BLaER1 treated with 17β-estradiol and CSF1 and Interleukin-3, amounts not matched to agents 10 nM and 100 nM (cell line): ENCODE measurements at regions not wholly inside any gene's neighbourhood (a gene's known extent, or its start where the extent isn't known, plus 50 kb on each side); places are given as distances from the start of the nearest gene placed in this dataset.

Source experiments
- H3K27ac ChIP-seq, 11 experiments: shearing (Covaris generic); formaldehyde crosslinking; 2 replicates each; pipeline ENCODE4 v1.8.1; 2022
- H3K27me3 ChIP-seq, 11 experiments: shearing (Covaris generic); formaldehyde crosslinking; 2 replicates each; pipeline ENCODE4 v1.8.1; 2022
- H3K36me3 ChIP-seq, 11 experiments: shearing (Covaris generic); formaldehyde crosslinking; 2 replicates each; pipeline ENCODE4 v1.8.1; 2022
- H3K4me1 ChIP-seq, 10 experiments: shearing (Covaris generic); formaldehyde crosslinking; 2 replicates each; pipeline ENCODE4 v1.8.1; 2022
- H3K4me2 ChIP-seq, 11 experiments: shearing (Covaris generic); formaldehyde crosslinking; 2 replicates each; pipeline ENCODE4 v1.8.1; 2022
- H3K4me3 ChIP-seq, 10 experiments: shearing (Covaris generic); formaldehyde crosslinking; 2 replicates each; pipeline ENCODE4 v1.8.1; 2022
- H3K9ac ChIP-seq, 11 experiments: shearing (Covaris generic); formaldehyde crosslinking; 2 replicates each; pipeline ENCODE4 v1.8.1; 2022
- H3K9me3 ChIP-seq, 11 experiments: shearing (Covaris generic); formaldehyde crosslinking; replicated peaks in 1 of 11; 2 replicates each; pipeline ENCODE4 v1.8.1; 2022
- H4K20me1 ChIP-seq, 11 experiments: shearing (Covaris generic); formaldehyde crosslinking; 2 replicates each; pipeline ENCODE4 v1.8.1; 2022
- Cebpa-rat ChIP-seq, 11 experiments: shearing (Covaris generic); IDR thresholded peaks; 2 replicates each; pipeline ENCODE4 v1.8.1; 2022

DNA sequence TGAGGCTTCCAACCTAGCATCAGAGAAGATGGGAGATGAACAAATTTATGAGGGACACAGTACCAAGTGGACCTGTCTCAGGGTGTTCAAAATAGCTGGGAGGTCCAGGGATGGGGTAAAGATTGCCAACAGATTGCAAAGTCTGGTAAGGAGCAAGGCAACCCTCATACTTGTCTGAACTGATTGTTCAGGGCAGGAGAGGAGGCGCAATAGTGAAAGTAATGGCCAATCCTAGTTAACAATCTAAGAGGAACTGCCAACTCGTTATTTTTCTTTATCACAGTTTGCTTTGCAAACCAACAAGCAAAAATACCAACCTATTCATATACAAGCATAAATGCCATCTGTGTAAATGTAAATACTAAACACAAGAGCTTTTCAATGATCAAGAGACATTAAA lies 78.4 kb upstream of the S1PR1 start:
- no peaks in the 10 kb centered on the region for H3K36me3 ChIP-seq
- H3K4me1 ChIP-seq: no peaks in the 10 kb centered on the region; a peak in 1 of 20 replicates
- no peak overlapping the region for H3K9ac ChIP-seq
- H3K27ac ChIP-seq: no peak overlapping the region
- H3K9me3 ChIP-seq: peaks cover 0 to 7% (median 0%) of the 10 kb centered on the region in 11 experiments; a peak in 1 of 22 replicates
- H3K27me3 ChIP-seq: no peaks in the 10 kb centered on the region
- no peak overlapping the region for H3K4me3 ChIP-seq
- H4K20me1 ChIP-seq: no peaks in the 10 kb centered on the region
- no peak overlapping the region for H3K4me2 ChIP-seq
- TF ChIP-seq Cebpa-rat (IDR thresholded peaks at IDR 0.05): no peak

DNA sequence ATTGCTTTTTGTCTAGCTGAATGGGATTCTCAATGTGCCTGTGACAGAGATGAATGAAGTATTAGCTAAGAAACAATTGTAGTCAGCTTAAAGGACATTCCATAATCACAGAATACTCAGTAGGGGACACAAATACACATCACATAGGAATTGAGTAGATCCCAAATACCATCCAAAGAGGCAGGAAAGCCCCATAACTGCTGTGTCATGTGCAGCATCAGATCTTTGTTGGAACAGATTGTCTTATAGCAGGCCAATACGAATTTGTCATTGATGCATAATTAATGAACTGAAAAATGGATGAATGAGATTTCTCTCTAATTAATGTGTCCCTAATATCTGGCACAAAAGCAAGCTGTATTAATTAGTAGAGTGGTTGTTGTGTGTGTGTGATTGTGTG lies 82.3 kb upstream of the S1PR1 start:
- 0 out of 20 replicates have a peak, but pooled peaks cover 0 to 5% (median 0%) of the 10 kb centered on the region in 10 experiments for H3K4me1 ChIP-seq
- H3K9me3 ChIP-seq: no peaks in the 10 kb centered on the region
- H3K36me3 ChIP-seq: no peaks in the 10 kb centered on the region
- H3K27me3 ChIP-seq: no peaks in the 10 kb centered on the region
- H3K9ac ChIP-seq: no peak overlapping the region
- no peak overlapping the region for H3K4me2 ChIP-seq
- no peak for TF ChIP-seq Cebpa-rat (IDR thresholded peaks at IDR 0.05)
- H3K4me3 ChIP-seq: no peak overlapping the region
- no peaks in the 10 kb centered on the region for H4K20me1 ChIP-seq
- H3K27ac ChIP-seq: no peak overlapping the region

DNA sequence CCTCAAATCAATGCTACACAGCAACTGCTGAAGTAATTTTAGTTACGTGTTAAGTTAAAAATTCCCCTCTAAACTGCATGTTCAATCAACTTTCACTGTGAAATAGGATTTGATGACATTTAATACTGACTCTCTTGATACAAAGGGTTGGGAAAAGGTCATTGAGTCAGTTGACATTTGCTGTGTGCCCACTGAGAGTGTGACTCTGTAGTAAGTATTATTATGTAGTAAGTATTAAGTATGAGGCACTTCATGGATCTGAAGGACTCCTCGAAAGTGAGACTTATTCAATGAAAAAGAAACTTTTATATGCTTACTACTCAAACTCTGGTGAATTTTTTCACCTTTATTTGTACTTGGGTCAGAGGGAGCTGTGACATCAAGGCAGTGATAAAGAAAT lies 83.1 kb upstream of the S1PR1 start:
- H3K36me3 ChIP-seq: no peaks in the 10 kb centered on the region
- no peak overlapping the region for H3K4me3 ChIP-seq
- TF ChIP-seq Cebpa-rat (IDR thresholded peaks at IDR 0.05): no peak
- H3K27me3 ChIP-seq: no peaks in the 10 kb centered on the region
- no peak overlapping the region for H3K4me2 ChIP-seq
- no peaks in the 10 kb centered on the region for H3K9me3 ChIP-seq
- no peak overlapping the region for H3K27ac ChIP-seq
- no peak overlapping the region for H3K9ac ChIP-seq
- H4K20me1 ChIP-seq: no peaks in the 10 kb centered on the region
- H3K4me1 ChIP-seq: 0 out of 20 replicates have a peak, but pooled peaks cover 0 to 5% (median 0%) of the 10 kb centered on the region in 10 experiments

DNA sequence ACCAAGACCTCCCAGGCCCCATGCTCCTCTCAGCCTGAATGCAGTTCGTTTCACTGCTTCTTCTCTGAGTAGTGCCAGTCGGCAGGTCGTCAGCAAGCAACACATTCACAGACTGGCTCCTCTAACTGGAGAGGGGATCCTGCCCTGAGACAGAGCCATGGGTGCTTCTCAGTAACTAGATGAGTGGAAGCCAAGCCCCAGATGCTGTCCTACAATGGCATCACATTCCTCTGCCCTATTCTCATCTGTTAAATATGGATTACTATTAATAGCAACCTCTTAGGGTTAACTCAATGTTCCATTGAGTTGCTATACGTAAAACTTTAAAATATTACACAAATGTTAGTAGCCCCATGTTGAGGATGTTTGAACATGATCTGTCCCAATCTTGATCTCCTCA lies 84.2 kb upstream of the S1PR1 start:
- Histone ChIP-seq H3K36me3 (no peaks in the 10 kb centered on the region), H4K20me1 (no peaks in the 10 kb centered on the region), H3K4me1 (0 out of 20 replicates have a peak, but pooled peaks cover 0 to 5% (median 0%) of the 10 kb centered on the region in 10 experiments), H3K4me2 (no peak overlapping the region), H3K4me3 (no peak overlapping the region), H3K9me3 (no peaks in the 10 kb centered on the region), H3K27ac (no peak overlapping the region), H3K9ac (no peak overlapping the region), H3K27me3 (no peaks in the 10 kb centered on the region)
- TF ChIP-seq Cebpa-rat (IDR thresholded peaks at IDR 0.05): no peak

DNA sequence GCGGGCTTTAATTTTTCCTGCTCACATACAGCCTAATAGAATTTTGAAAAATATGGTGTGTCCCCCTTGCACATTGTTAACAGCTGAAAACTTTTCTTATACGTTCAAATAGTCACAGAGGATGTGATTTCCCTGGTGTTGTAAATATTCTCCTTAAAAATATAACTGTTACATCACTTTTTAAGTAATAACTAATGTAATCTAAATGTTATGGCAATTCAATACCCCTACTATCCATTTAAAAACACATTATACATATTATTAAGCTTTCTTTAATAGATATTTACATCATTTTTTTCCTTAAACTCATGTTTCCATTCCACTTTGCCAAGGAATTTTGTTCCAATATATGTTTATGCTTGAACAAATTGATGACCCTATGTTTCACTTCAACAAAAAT lies 85.5 kb upstream of the S1PR1 start:
- Histone ChIP-seq H3K9me3 (no peaks in the 10 kb centered on the region), H4K20me1 (no peaks in the 10 kb centered on the region), H3K36me3 (no peaks in the 10 kb centered on the region), H3K4me3 (no peak overlapping the region), H3K4me2 (no peak overlapping the region), H3K4me1 (0 out of 20 replicates have a peak, but pooled peaks cover 0 to 5% (median 0%) of the 10 kb centered on the region in 10 experiments), H3K27me3 (no peaks in the 10 kb centered on the region), H3K27ac (no peak overlapping the region), H3K9ac (no peak overlapping the region)
- TF ChIP-seq Cebpa-rat (IDR thresholded peaks at IDR 0.05): no peak

DNA sequence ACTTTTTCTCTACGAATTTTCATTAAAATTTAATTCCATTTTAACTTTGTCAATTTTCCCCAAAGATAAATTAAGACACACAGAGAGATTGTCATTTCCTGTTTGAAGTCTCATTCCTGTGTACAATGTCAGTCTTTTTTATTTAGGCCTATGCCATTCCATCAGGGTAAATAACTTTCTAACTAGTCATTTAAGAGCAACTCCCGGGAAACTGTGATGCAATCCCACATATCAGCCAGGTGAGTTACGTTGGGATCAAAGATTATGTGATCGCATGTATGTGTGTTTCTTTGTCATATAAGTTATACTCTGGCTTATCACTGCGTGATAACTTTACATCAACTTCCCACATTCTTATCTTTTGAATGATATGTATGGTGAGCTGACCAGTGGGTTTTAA lies 86.1 kb upstream of the S1PR1 start:
- Histone ChIP-seq H3K9me3 (no peaks in the 10 kb centered on the region), H3K36me3 (no peaks in the 10 kb centered on the region), H3K27ac (no peak overlapping the region), H3K4me3 (no peak overlapping the region), H3K4me1 (0 out of 20 replicates have a peak, but pooled peaks cover 0 to 5% (median 0%) of the 10 kb centered on the region in 10 experiments), H3K9ac (no peak overlapping the region), H3K4me2 (no peak overlapping the region), H4K20me1 (no peaks in the 10 kb centered on the region), H3K27me3 (no peaks in the 10 kb centered on the region)
- TF ChIP-seq Cebpa-rat (IDR thresholded peaks at IDR 0.05): no peak

DNA sequence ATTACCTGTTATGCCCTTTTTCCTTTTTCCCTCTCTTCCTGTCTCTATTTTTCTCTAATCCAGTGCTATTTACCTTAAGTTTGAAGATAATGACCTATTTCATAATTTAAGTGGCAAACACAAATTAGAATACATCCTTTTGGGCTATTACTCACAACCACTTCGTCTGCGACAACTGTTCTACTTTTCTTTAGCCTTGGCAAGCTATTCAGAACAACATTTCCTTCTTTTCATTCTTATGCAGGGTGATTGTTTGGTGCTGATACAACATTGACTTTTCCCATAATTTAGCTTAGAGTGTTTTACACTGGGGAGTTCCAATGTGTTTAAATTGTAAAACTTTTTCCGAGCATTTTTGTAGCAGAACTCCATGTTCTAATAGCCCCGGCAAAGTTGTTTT lies 86.6 kb upstream of the S1PR1 start:
- Histone ChIP-seq H3K9me3 (no peaks in the 10 kb centered on the region), H3K9ac (no peak overlapping the region), H3K4me1 (0 out of 20 replicates have a peak, but pooled peaks cover 0 to 5% (median 0%) of the 10 kb centered on the region in 10 experiments), H3K27ac (no peak overlapping the region), H3K4me3 (no peak overlapping the region), H3K4me2 (no peak overlapping the region), H3K36me3 (no peaks in the 10 kb centered on the region), H4K20me1 (no peaks in the 10 kb centered on the region), H3K27me3 (no peaks in the 10 kb centered on the region)
- no peak for TF ChIP-seq Cebpa-rat (IDR thresholded peaks at IDR 0.05)

DNA sequence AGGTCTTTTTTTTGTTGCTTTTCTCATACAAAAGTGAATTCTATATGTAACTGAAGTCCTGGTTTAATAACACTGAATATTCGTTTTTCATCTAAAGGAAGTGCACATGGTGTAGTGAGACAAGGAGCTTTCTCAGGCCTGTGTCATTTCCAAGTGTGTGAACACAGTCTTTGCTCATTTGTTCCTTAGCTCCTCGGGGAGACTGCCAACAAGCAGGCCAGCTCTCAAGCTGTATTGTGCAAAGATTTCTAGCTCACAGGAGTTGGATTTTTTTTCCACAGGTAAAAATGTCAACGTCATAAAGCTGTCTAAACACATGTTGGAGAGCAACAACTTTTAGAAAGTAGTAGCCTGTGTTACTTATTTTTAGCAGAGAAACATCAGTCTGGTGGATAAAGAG lies 87.8 kb upstream of the S1PR1 start:
- no peaks in the 10 kb centered on the region for H3K27me3 ChIP-seq
- no peak for TF ChIP-seq Cebpa-rat (IDR thresholded peaks at IDR 0.05)
- H3K4me3 ChIP-seq: no peak overlapping the region
- H3K4me1 ChIP-seq: peaks cover 0 to 6% (median 0%) of the 10 kb centered on the region in 10 experiments; a peak in 1 of 20 replicates
- no peak overlapping the region for H3K4me2 ChIP-seq
- H3K9me3 ChIP-seq: no peaks in the 10 kb centered on the region
- H3K9ac ChIP-seq: no peak overlapping the region
- H3K36me3 ChIP-seq: no peaks in the 10 kb centered on the region
- H4K20me1 ChIP-seq: no peaks in the 10 kb centered on the region
- H3K27ac ChIP-seq: no peak overlapping the region

DNA sequence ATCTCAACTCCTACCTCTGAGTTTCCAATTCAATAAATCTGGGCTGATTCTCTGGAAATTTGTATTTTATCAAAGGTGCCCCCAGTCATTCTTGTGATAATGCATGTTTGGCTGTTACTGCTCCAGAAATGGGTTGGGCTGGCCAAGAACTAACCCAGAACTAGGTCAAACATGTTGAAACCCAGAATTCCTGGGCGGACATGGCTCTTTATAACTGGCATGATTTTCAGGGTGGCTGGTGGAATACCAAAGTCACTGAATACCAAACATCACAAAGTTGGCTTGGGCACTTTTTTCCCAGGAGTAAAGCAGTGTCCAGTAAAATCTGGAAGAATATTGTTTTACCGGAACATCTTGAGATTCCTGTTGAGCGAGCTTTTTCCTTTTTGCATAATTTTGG lies 89.4 kb upstream of the S1PR1 start:
- no peak for TF ChIP-seq Cebpa-rat (IDR thresholded peaks at IDR 0.05)
- Histone ChIP-seq H3K9me3 (no peaks in the 10 kb centered on the region), H3K4me3 (no peak overlapping the region), H3K27ac (no peak overlapping the region), H3K36me3 (no peaks in the 10 kb centered on the region), H4K20me1 (no peaks in the 10 kb centered on the region), H3K27me3 (no peaks in the 10 kb centered on the region), H3K4me1 (peaks cover 0 to 6% (median 0%) of the 10 kb centered on the region in 10 experiments; a peak in 1 of 20 replicates), H3K4me2 (no peak overlapping the region), H3K9ac (no peak overlapping the region)

DNA sequence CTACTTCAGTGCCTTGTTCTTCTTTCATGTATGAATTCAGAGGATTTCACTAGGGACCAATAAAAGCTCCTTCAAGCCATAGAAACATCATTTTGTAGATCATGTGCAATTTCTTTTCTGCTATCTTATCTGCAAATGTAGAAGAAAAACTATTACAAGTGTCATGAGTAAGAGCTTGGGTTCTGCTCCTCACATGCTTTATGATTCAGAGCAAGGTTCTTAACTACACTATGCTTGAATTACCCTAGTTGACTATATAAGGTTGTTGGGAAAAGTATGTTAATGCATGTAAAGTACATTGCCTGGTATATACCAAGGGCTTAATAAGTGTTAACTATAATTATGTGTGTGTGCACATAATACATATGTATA lies 91.4 kb upstream of the S1PR1 start:
- Histone ChIP-seq H3K27ac (no peak overlapping the region), H3K9me3 (no peaks in the 10 kb centered on the region), H3K9ac (no peak overlapping the region), H3K4me1 (peaks cover 0 to 6% (median 0%) of the 10 kb centered on the region in 10 experiments; a peak in 1 of 20 replicates), H4K20me1 (no peaks in the 10 kb centered on the region), H3K27me3 (no peaks in the 10 kb centered on the region), H3K4me3 (no peak overlapping the region), H3K36me3 (no peaks in the 10 kb centered on the region), H3K4me2 (no peak overlapping the region)
- no peak for TF ChIP-seq Cebpa-rat (IDR thresholded peaks at IDR 0.05)
